T47D (cell line): ENCODE measurements at regions not wholly inside any gene's neighbourhood (a gene's known extent, or its start where the extent isn't known, plus 50 kb on each side); places are given as distances from the start of the nearest gene placed in this dataset.
"Not testable (repeated sequence)": the region's sequence is repeated elsewhere in the genome, so short reads cannot be mapped to it uniquely, and the experiment has no call there.

Source experiments
- DNase-seq, 2 experiments: peaks; one replicate each; pipeline versions ENCODE4 v3.0.0 to v3.0.0-alpha.2; 2011 to 2012; ENCODE audit warnings: low read depth in 1 of 2, low spot score in 1 of 2
- JUND ChIP-seq: IDR thresholded peaks from 2 replicates; pipeline ENCODE4 v1.6.1; 2012; ENCODE audit warnings: low read depth
- in situ Hi-C: cut with HindIII; loops from 2 replicates; pipeline ENCODE4 v1.10.0; 2016; ENCODE audit warnings: low sequenced_read_pairs, low pct_unique_long_range_greater_than_20kb

DNA sequence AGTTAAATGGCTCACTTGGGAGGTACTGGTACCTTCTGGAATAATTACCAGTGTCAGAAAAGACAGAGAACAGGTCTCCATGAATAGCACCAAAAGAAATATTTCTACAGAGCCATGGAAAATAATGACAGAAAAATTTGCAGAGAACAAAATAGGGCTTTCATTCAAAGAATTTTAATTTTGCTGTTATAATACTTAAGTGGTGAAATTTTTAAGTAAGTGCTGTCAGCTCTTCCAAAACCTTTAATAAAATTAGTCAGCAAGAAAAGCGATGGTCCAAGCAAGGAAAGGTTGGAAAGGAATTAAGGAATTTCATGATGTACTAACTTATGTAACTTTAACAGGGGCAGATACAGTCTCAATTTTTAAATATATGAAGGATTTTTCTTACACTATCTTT is 359.2 kb downstream of the NR2F1-AS1 start:
- in situ Hi-C loops = no loop called here
- no peak for DNase-seq
- no peak for TF ChIP-seq JUND

DNA sequence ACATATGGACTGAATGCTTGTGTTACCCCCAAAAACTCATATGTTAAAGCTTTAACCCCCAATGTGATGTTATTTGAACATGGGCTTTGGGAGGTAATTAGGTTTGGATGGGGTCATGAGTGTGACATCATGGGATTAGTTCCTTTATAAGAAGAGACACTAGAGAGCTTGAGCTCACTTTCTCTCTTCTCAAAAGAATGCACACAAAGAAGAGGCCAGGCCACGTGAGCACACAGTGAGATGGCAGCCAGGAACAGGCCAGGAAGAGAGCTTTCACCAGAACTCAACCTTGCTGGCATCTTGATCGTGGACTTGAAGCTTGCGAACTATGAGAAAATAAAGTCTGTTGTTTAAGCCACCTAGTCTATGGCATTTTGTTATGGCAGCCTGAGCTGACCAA is 360.6 kb downstream of the NR2F1-AS1 start:
- DNase-seq = no peak
- in situ Hi-C loops = no loop called here
- no peak for TF ChIP-seq JUND

DNA sequence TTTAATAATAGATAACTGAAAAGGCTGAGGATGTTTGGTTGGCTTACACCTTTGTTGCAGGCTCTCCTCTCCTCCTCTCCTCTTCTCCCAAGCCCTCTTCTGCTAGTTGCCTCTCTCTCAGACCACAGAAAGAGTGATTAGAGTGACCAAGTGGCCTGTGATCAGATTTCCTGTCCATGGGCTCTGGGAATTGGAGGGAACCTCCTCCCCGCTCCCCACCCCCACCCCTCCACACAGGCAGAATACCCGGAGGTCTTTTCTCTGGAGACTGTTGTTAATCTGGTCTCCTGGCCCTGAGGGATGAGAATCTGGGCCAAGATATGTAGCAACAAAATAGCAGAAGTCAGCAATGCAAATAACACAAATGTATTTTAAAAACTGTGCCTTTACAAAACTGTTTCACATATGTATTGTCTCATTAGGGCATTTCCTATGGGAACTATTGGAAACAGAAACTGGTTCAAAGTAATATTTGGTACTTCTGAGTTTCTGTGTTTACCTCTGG is 361.3 kb downstream of the NR2F1-AS1 start:
- no peak for DNase-seq
- in situ Hi-C loops = no loop called here
- TF ChIP-seq JUND = no peak

DNA sequence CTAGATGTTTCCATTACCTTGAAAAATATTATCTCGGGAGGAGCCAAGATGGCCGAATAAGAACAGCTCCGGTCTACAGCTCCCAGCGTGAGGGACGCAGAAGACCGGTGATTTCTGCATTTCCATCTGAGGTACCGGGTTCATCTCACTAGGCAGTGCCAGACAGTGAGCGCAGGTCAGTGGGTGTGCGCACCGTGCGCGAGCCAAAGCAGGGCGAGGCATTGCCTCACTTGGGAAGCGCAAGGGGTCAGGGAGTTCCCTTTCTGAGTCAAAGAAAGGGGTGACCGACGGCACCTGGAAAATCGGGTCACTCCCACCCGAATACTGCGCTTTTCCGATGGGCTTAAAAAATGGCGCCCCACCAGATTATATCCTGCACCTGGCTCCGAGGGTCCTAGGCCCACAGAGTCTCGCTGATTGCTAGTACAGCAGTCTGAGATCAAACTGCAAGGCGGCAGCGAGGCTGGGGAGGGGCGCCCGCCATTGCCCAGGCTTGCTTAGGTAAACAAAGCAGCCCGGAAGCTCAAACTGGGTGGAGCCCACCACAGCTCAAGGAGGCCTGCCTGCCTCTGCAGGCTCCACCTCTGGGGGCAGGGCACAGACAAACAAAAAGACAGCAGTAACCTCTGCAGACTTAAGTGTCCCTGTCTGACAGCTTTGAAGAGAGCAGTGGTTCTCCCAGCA is 367.8 kb downstream of the NR2F1-AS1 start:
- in situ Hi-C loops, DNase-seq: not testable (repeated sequence)

DNA sequence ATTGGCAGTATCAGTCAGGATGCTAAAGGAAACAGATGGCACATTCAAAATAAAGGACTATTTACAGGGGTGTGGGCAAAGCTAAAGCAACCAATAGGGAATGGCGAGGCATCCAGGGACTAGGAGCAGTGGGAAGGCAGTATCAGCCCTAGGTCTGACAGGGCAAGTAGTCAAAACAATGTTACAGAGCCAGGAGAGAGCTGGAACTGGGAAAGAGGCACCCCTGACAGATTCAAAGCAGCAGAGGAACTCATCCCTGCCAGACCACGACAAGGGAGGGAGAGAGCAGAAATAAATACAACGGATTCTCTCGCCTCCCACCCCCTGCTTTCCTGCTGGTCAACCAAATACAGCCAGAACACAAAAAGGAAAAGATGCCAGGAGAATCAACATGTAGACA is 371.5 kb downstream of the NR2F1-AS1 start:
- DNase-seq = no peak
- in situ Hi-C loops = no loop called here

DNA sequence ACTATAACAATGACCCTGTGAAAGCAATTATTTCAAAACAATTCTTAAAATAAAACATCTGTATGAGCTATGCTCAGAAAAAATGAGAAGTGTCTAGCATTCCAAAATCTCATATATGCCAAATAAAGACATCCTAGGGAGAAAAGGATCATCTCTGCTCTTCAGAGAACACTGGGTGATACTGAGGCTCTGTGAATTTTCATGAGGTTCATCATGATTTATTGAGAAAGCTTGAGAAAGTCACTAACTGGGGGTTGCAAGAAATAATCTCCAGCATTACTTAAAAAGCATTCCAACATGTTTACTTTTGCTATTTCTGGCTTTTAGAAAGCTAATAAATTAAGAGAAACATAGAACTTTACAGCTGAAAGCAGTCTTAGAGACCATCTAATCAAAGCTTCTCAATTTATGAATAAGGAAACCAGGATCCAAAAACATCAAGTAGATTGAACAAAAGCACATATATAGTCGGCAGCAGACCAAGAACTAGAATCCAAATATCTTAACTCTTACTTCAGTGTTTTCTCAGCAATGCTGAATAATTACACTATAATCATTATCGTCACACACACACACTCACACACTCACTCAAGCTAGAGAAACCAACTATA is 372.8 kb downstream of the NR2F1-AS1 start:
- no peak for DNase-seq
- no peak for TF ChIP-seq JUND
- in situ Hi-C loops = no loop called here

More for the DNA sequence above, 371.5 kb downstream of the NR2F1-AS1 start:
- no peak for TF ChIP-seq JUND

DNA sequence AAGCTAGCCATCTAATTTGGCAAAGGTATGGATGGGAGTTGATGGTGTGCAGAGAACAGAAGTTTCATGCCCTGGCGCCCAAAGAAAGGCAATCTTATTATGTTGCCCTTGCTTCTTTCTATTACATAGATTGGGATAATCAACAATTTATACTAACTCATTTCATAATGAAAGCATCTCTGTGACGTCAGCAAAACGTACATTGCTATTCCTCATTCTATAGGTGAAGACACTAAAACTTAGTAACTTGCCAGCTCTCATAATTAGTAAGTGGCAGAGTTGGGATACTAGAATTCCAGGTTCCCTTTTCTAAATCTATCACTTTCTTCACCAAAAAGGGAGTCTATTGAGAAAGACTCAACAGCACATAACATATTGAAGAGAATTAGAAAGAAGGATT is 374.8 kb downstream of the NR2F1-AS1 start:
- no peak for TF ChIP-seq JUND
- in situ Hi-C loops = no loop called here
- DNase-seq = no peak

DNA sequence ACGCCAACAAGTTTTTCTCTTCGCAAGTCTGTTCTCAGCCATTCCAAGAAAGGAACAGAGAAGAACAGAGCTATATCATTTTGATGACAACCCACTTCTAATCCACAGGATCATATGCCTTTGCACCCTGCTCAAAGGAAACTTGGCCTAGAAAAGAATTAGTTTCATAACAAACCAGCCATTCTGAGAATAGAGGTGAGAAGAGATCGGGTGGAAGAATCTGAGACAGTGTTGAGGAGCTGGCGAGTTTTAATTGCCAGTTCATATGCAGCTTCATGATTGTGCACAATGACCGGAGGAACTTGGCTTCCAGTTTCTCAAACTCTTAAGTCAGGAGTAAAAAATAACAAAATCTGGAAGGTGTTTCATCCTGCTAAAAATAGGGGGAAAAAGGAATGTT is 380.0 kb downstream of the NR2F1-AS1 start:
- no peak for DNase-seq
- TF ChIP-seq JUND = no peak
- in situ Hi-C loops = no loop called here

DNA sequence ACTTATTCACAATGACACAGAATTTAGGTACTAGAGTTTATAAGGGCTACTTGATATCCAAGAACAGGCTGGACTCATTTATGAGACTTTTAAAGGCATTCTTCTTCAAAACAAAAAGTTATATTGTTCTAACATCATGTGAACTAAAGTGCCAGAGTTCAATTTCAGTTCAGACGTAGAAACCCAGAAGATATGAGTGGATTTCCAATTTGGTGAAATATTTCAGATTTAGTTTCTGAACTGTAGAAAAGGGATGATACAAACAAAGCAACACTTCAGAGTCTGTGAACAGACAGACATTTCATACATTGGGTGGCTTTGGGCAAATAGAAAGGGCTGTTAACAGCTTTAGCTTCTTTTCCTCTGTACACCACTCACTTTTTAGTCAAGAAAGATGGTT is 384.0 kb downstream of the NR2F1-AS1 start:
- in situ Hi-C loops = no loop called here
- TF ChIP-seq JUND = no peak
- DNase-seq = no peak

DNA sequence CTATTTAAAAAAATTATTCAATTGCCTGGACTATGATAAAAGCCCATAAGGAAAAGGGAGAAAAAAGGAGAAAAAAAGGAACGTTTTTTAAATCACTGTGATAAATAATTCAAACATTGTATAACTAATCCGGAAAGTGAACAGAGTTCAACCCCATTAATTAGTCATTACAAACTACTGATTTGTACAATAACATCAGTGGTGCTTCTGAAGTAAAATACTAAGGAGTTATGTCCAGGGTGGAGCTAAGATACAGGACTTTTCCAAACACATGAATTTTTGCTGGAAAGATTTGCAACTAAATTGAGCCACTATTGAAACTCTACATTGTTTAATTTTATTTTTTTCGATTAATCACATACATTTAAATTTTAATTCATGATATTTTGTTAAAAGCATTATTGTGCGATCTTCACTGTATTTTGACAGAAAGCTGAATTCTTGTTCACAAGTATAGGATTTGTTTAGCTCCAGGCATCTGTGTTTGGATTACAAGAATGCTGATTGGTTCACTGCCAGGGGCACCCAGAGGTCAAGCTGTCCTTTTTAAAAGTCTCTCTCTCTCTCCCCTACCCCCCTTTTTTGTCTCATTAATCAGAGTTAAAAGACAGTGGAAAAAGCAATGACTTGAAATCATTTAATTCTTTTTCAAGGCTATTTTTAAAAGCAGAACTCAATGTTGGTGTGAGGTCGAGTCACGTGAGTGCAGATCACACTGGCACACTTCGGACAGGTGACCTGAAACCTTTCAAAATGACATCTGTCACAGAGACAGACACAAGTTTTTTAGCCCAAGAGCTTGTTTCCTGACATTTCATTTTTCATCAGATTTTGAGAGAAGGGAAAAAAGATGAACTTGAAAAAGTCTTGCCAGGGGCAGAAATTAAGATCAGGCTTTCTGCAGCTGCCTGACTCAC is 387.3 kb downstream of the NR2F1-AS1 start:
- in situ Hi-C loops = no loop called here
- TF ChIP-seq JUND = no peak
- DNase-seq = no peak

DNA sequence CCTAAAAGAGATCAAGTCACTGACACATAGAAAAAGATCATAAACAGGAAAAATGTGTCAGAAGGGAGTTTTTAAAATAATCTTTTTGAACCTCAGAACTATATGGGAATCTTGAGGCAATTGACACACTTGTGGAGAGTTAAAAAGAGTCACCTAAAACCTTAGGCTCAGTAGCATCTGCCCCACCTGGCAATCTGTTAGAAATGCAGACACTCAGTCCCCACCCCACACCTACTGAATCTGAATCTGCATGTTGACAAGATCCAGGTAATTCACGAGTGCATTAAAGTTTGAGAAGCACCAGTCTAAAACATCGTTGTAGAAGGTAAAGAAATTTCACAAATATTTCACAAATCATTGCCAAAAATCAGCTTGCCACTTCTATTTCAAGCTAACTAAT is 388.3 kb downstream of the NR2F1-AS1 start:
- TF ChIP-seq JUND = no peak
- in situ Hi-C loops = no loop called here

DNA sequence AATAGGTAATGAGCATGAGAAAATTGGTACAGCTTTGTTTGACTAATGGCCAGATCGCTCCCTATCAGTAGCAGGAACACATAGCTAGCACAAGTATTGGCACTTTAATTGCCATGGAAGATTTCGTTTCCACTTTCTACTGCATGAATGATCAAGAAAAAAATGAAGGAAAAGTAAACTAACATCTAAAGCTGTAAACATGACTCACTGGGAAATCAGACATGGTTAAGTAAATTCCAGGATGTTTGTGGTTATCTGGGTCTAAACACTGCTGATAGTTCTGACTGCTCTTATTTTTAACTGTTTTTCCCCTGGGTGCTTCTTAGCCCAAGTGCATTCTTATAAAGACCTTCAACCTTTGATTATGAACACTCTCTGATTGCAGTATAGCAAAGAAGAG is 388.9 kb downstream of the NR2F1-AS1 start:
- no peak for TF ChIP-seq JUND
- in situ Hi-C loops = no loop called here
- no peak for DNase-seq

More for the DNA sequence above, 388.3 kb downstream of the NR2F1-AS1 start:
- DNase-seq = no peak
